HG03565 (cell line): ENCODE measurements at regions not wholly inside any gene's neighbourhood (a gene's known extent, or its start where the extent isn't known, plus 50 kb on each side); places are given as distances from the start of the nearest gene placed in this dataset.
"Not testable (repeated sequence)": the region's sequence is repeated elsewhere in the genome, so short reads cannot be mapped to it uniquely, and the experiment has no call there.

ENCODE experiments used
- ATAC-seq: cut with Tn5 transposase; IDR thresholded peaks from one replicate; pipeline ENCODE4 v1.9.1; 2021; ENCODE audit warnings: mild to moderate bottlenecking, moderate library complexity; ENCODE audit not compliant: unreplicated experiment

- ATAC-seq, result no peak
Measured at GRCh38 chr18:67455890-67456501, 60.5 kb downstream of the DSEL start.

- ATAC-seq, result no peak
Measured at GRCh38 chr18:67453901-67454300, 62.6 kb downstream of the DSEL start.

- ATAC-seq, result no peak
Measured at GRCh38 chr18:67451960-67452359, 64.6 kb downstream of the DSEL start.

- not testable (repeated sequence) for ATAC-seq
Measured at GRCh38 chr18:67451101-67451500, 65.4 kb downstream of the DSEL start.

- no peak for ATAC-seq
Measured at GRCh38 chr18:67433971-67434370, 82.5 kb downstream of the DSEL start.

GRCh38 chr18:67432806-67433205 is 83.7 kb downstream of the DSEL start:
- no peak for ATAC-seq

- no peak for ATAC-seq
Measured at GRCh38 chr18:67428805-67429204, 87.7 kb downstream of the DSEL start.

GRCh38 chr18:67428158-67428557 is 88.4 kb downstream of the DSEL start:
- ATAC-seq, result no peak

GRCh38 chr18:67426486-67426885 is 90.0 kb downstream of the DSEL start:
- no peak for ATAC-seq

GRCh38 chr18:67425672-67426071 is 90.8 kb downstream of the DSEL start:
- no peak for ATAC-seq

GRCh38 chr18:67421651-67422050 is 94.9 kb downstream of the DSEL start:
- no peak for ATAC-seq

GRCh38 chr18:67417864-67418523 is 98.5 kb downstream of the DSEL start:
- ATAC-seq, result peak; percentile 88

GRCh38 chr18:67411116-67411515 is 105.4 kb downstream of the DSEL start:
- ATAC-seq, result no peak

- ATAC-seq, result no peak
Measured at GRCh38 chr18:67410075-67411070, 106.1 kb downstream of the DSEL start.

- ATAC-seq, result no peak
Measured at GRCh38 chr18:67408240-67408639, 108.3 kb downstream of the DSEL start.

GRCh38 chr18:67406714-67407113 is 109.8 kb downstream of the DSEL start:
- no peak for ATAC-seq

GRCh38 chr18:67402543-67402942 is 114.0 kb downstream of the DSEL start:
- no peak for ATAC-seq

- no peak for ATAC-seq
Measured at GRCh38 chr18:67400502-67401117, 115.9 kb downstream of the DSEL start.

GRCh38 chr18:67386032-67386431 is 130.5 kb downstream of the DSEL start:
- ATAC-seq, result no peak

GRCh38 chr18:67385455-67385854 is 131.1 kb downstream of the DSEL start:
- no peak for ATAC-seq

GRCh38 chr18:67384057-67384456 is 132.5 kb downstream of the DSEL start:
- not testable (repeated sequence) for ATAC-seq
